ENCODE measurements at regions not wholly inside any gene's neighbourhood (a gene's known extent, or its start where the extent isn't known, plus 50 kb on each side); places are given as distances from the start of the nearest gene placed in this dataset.

- no peak for DNase-seq
These were observed 53.7 kb upstream of the TMPRSS2 start for GRCh38 chr21:41561701-41562100.

DNA sequence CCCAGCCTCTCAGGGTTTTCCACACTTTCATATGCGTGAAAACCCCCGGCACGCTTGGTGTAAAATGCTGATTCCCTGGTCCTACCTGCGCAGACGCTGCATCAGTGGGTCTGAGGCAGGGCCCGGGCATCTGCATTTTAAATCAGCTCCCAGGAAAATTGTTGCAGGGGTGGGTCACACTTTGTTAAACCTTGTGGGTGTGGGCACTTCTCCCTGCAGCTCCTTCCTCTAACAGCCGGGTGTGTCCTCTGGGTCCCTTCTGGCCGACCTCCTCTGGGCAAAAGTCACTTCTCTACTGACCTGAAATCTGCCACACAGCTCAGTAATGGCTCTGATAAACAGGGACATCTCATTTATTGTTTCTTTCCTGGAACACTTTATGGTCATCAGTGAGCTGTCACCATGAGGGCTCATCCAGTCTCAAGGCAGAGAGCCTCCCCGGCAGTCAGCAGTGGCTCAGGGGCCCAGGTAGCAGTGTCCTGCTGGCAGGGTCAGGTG lies 52.8 kb upstream of the TMPRSS2 start:
- DNase-seq: no peak

DNA sequence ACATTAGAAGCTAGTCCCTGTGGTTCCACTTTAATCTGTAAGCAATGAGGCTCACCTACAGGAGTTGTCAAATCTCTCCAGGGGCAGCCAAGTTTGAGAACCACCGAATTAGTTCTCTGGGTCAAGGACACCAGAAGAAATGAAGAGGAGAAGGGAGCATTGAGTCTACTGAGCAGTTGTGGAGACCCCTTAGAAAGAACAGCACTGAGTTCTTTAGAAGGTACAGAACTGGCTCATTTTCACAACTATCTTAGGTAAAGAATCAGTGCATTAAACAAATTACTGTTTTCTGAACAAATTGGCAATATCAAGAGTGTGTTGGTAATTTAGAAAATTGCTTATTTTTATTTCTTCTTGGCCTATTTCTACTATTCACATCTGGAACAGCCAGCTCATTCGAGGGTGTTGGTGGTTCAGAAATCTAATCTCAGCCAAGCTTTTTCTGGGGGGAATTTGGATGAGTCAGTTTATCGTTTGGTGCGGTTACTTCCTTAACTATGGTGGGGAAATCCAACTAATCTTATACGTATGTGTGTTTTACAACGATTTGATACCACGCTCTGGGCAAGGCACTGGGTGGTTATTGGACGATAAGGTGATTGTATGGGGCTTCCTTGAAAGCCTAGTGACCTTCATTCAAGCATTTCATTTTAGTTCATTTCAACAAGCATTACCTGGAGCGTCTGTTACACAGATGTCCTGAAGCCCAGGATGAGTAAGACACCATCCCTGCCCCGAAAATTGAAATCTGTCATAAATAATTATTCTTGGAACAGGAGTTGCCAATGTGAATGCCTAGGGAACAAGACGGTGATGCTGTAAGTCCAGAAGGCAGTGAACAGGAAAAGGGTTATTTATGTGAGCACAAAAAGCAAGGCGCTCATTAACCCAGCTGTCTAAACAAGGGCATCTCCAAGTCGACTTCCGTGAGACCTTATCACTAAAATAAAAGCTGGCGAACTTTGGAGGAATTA lies 52.0 kb upstream of the TMPRSS2 start:
- DNase-seq: no peak

- DNase-seq: no peak
These were observed 50.9 kb upstream of the TMPRSS2 start for GRCh38 chr21:41558842-41559241.

GRCh38 chr21:41557884-41558283 lies 49.9 kb upstream of the TMPRSS2 start:
- no peak for DNase-seq
